ENCODE measurements at regions not wholly inside any gene's neighbourhood (a gene's known extent, or its start where the extent isn't known, plus 50 kb on each side); places are given as distances from the start of the nearest gene placed in this dataset.
"Not testable (repeated sequence)": the region's sequence is repeated elsewhere in the genome, so short reads cannot be mapped to it uniquely, and the experiment has no call there.

DNA sequence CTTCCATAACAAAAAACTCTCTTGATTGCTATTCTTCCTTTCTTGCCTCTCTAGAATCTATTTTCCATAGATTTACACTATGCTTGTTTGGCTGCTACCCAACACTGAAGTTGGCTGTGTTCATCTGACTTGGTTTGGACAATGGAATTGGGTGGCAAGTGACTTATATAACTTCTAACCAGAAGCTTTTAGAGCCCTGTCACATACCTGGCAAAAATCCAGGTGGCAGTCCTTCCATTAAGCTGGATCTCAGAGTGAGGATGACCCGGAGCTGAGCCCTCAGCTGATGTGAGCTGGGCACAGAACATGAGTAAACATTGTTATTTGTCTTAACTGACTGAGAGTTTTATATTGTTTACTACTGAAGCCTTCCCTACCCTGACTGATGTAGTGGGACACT lies 225.7 kb downstream of the TLR4 start:
- Histone ChIP-seq H3K4me1 (no peaks in the 10 kb centered on the region), H3K4me3 (ENCODE audit: low read depth, low read length) (no peak overlapping the region), H3K27me3 (no peaks in the 10 kb centered on the region), H3K9me3 (no peaks in the 10 kb centered on the region), H3K36me3 (no peaks in the 10 kb centered on the region)
- TF ChIP-seq, protein P1, sequence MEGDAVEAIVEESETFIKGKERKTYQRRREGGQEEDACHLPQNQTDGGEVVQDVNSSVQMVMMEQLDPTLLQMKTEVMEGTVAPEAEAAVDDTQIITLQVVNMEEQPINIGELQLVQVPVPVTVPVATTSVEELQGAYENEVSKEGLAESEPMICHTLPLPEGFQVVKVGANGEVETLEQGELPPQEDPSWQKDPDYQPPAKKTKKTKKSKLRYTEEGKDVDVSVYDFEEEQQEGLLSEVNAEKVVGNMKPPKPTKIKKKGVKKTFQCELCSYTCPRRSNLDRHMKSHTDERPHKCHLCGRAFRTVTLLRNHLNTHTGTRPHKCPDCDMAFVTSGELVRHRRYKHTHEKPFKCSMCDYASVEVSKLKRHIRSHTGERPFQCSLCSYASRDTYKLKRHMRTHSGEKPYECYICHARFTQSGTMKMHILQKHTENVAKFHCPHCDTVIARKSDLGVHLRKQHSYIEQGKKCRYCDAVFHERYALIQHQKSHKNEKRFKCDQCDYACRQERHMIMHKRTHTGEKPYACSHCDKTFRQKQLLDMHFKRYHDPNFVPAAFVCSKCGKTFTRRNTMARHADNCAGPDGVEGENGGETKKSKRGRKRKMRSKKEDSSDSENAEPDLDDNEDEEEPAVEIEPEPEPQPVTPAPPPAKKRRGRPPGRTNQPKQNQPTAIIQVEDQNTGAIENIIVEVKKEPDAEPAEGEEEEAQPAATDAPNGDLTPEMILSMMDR (IDR thresholded peaks at IDR 0.05; ENCODE audit: low read depth, low read length), result no peak
- no peak for DNase-seq

GRCh38 chr9:117932585-117932984 lies 228.4 kb downstream of the TLR4 start:
- no peak for DNase-seq
- Histone ChIP-seq H3K36me3 (no peaks in the 10 kb centered on the region), H3K4me1 (no peaks in the 10 kb centered on the region), H3K4me3 (ENCODE audit: low read depth, low read length) (no peak overlapping the region), H3K27me3 (no peaks in the 10 kb centered on the region), H3K9me3 (no peaks in the 10 kb centered on the region)
- TF ChIP-seq, protein P1 (IDR thresholded peaks at IDR 0.05; ENCODE audit: low read depth, low read length), result no peak

DNA sequence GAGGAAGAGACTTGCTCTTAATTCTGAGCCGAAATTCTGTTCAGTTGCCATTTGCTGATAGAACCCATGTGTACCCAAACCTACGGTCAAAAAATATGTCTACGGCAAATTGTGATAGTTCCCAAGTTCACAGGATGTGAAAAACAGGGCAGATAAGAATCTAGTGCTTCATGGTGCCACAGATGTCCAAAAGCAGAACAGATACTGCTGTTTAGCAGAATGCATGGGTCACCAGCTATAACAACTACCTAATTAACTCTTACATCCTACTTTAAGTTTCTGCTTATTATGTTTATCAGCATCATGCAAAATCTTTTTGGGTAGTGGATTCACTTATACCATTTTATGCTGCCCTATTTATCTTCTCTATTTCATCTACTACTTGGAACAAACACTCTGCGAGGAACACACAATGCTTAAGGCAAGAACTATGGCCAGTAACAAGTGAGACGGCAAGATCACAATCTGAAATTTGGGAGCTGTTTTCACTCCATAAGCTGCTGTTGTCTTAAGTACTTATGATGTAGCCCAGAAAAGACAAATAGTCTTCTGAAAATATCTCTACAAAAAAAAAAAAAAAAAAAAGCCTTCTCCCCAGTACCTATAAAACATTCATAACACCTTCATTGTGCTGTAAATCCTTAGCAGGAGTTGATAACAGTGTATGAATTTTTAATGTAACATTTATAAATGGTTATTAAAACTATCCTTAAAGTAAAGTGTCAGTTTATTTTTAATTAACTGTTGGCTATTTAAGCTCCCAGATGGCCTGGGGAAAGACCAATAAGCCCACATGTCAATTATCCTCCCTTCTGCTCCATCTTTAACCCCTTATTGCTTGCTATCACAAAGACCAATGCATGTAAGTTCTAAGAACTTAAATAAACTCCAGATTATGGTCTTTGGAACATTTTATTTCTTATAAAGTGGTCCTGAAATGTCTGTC lies 232.3 kb downstream of the TLR4 start:
- no peaks in the 10 kb centered on the region for H3K4me1 ChIP-seq
- no peak for DNase-seq
- H3K27me3 ChIP-seq, result no peaks in the 10 kb centered on the region
- no peak overlapping the region for H3K4me3 ChIP-seq (ENCODE audit: low read depth, low read length)
- H3K9me3 ChIP-seq, result no peaks in the 10 kb centered on the region
- TF ChIP-seq, protein P1 (IDR thresholded peaks at IDR 0.05; ENCODE audit: low read depth, low read length), result no peak
- H3K36me3 ChIP-seq, result no peaks in the 10 kb centered on the region

GRCh38 chr9:117938086-117938485 lies 233.9 kb downstream of the TLR4 start:
- Histone ChIP-seq H3K9me3 (no peaks in the 10 kb centered on the region), H3K4me1 (no peaks in the 10 kb centered on the region), H3K27me3 (no peaks in the 10 kb centered on the region), H3K36me3 (no peaks in the 10 kb centered on the region), H3K4me3 (ENCODE audit: low read depth, low read length) (no peak overlapping the region)
- TF ChIP-seq, protein P1 (IDR thresholded peaks at IDR 0.05; ENCODE audit: low read depth, low read length), result no peak
- no peak for DNase-seq

DNA sequence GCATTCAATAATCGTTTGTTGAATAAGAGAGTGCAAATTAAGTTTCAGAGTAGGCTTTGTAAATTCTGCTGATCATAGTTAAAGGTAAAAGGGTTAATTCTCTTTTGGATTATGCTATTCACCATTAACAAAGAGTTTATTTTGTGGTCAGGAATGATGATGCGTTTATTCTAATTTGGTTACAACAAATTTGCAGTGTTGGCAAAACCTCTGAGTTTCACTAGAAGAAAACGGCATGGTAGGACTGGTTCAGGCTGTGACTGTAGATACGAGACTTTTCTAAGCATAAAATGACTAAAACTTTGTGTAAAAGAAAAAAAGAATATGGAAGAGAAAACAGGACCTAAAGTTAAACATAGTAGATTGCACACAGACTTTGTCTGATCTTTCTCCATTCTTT lies 234.7 kb downstream of the TLR4 start:
- Histone ChIP-seq H3K9me3 (no peaks in the 10 kb centered on the region), H3K4me1 (no peaks in the 10 kb centered on the region), H3K27me3 (no peaks in the 10 kb centered on the region), H3K4me3 (ENCODE audit: low read depth, low read length) (no peak overlapping the region), H3K36me3 (no peaks in the 10 kb centered on the region)
- TF ChIP-seq, protein P1 (IDR thresholded peaks at IDR 0.05; ENCODE audit: low read depth, low read length), result no peak
- no peak for DNase-seq

DNA sequence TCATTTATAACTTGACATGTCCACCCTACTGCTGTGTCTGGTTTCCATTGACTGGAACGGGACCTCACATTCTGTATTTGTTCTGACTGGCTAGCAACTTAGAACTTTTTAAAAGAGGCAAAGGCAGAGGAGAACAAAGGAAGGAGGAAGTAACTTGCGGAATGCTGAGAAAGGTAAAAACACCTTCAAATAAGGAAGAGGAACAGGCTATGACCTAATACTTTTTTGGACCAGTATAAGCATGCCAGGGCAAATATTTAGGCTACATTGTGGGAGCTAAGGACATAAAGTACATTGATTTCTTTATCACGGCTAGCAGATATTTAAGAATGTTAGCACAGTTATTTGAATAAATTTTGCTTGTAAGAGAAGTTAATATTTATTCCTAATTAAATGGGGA lies 240.5 kb downstream of the TLR4 start:
- not testable (repeated sequence) for H3K4me1 ChIP-seq; H3K4me3 ChIP-seq (ENCODE audit: low read depth, low read length); H3K9me3 ChIP-seq; H3K36me3 ChIP-seq; DNase-seq; H3K27me3 ChIP-seq

Data from BE2C (cell line).